ENCODE measurements at regions not wholly inside any gene's neighbourhood (a gene's known extent, or its start where the extent isn't known, plus 50 kb on each side); places are given as distances from the start of the nearest gene placed in this dataset.

DNA sequence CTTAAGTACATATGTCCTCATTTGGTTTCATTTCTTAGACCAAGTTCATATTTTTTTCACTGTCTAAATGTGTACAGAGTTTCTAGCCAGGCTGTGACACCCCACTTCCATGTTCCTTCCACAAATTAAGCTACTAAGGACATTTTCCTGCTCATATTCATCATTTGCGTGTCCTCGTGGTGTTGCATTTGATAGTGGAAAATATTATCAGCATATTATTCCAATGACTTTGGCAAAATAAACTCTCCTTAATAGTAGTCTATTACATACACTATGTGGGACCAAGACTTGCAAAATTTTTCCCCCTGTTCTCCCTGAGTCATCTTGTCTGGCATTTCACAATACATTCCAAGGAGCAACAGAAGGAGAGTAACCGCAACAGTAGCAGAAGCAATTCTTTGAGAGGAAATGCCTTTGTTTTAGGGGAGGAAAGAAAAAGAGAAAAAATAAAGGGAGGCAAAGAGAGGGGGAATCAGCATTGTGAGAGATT lies 599.2 kb downstream of the COL12A1 start:
- no peak for TF ChIP-seq CTCF (IDR thresholded peaks at IDR 0.05)
- TF ChIP-seq EZH2 (IDR thresholded peaks at IDR 0.05; ENCODE audit: borderline replicate concordance, insufficient read depth, low read depth, low read length, poor library complexity, severe bottlenecking), result no peak
